GM23338 (cell line): ENCODE measurements at regions not wholly inside any gene's neighbourhood (a gene's known extent, or its start where the extent isn't known, plus 50 kb on each side); places are given as distances from the start of the nearest gene placed in this dataset.

Experiments used
- CREB1 ChIP-seq: fragments of 250-450 bp; sonication (Bioruptor Pico); IDR thresholded peaks from 2 replicates; pipeline ENCODE4 v1.5.0; 2020; ENCODE audit warnings: low read depth, mild to moderate bottlenecking, moderate library complexity
- CTCF ChIP-seq, 2 experiments: fragments of 200-600 bp in 1 of 2; sonication (generic) in 1 of 2; conservative IDR thresholded peaks; 2 replicates each; pipeline versions ENCODE4 v1.5.1 to v1.6.1; 2016 to 2017; ENCODE audit warnings: antibody characterized with exemption in 2 of 2, low read depth in 2 of 2, mild to moderate bottlenecking in 2 of 2, moderate library complexity in 1 of 2
- EZH2 ChIP-seq: fragments of 200-600 bp; sonication (generic); IDR thresholded peaks from one replicate; pipeline ENCODE4 v1.8.0; 2017; ENCODE audit warnings: antibody characterized with exemption, mild to moderate bottlenecking, low read depth; ENCODE audit not compliant: unreplicated experiment
- EZH2phosphoT487 ChIP-seq: fragments of 200-600 bp; sonication (generic); IDR thresholded peaks from one replicate; pipeline ENCODE4 v1.8.1; 2018; ENCODE audit warnings: antibody characterized with exemption; ENCODE audit not compliant: unreplicated experiment
- JUNB ChIP-seq: IDR thresholded peaks from one replicate; pipeline ENCODE4 v1.6.1; 2016; ENCODE audit warnings: antibody characterized with exemption; ENCODE audit not compliant: unreplicated experiment
- NANOG ChIP-seq: IDR thresholded peaks from 2 replicates; pipeline ENCODE4 v1.6.1; 2016; ENCODE audit warnings: antibody characterized with exemption, borderline replicate concordance
- POLR2AphosphoS5 ChIP-seq: IDR thresholded peaks from 2 replicates; pipeline ENCODE4 v1.6.1; 2016; ENCODE audit warnings: antibody characterized with exemption, low read depth
- REST ChIP-seq: IDR thresholded peaks from one replicate; pipeline ENCODE4 v1.6.1; 2018; ENCODE audit warnings: antibody characterized with exemption; ENCODE audit not compliant: unreplicated experiment
- STAT1 ChIP-seq: IDR thresholded peaks from one replicate; pipeline ENCODE4 v1.6.1; 2016; ENCODE audit warnings: antibody characterized with exemption; ENCODE audit not compliant: unreplicated experiment
- ZNF114 ChIP-seq: fragments of 250-450 bp; sonication (Bioruptor Pico); IDR thresholded peaks from 2 replicates; pipeline ENCODE4 v1.5.0; 2020; ENCODE audit warnings: mild to moderate bottlenecking, moderate library complexity
- ZNF331 ChIP-seq: fragments of 250-450 bp; sonication (Bioruptor Pico); IDR thresholded peaks from 2 replicates; pipeline ENCODE4 v1.5.0; 2020; ENCODE audit warnings: low read depth, mild to moderate bottlenecking, moderate library complexity
- TF ChIP-seq, protein P1 (sequence below): IDR thresholded peaks from 2 replicates; pipeline ENCODE4 v1.6.1; 2016; ENCODE audit warnings: antibody characterized with exemption

GRCh38 chr6:19605624-19606023 is 231.5 kb upstream of the ID4 start:
- TF ChIP-seq CTCF (conservative IDR thresholded peaks at IDR 0.05; ENCODE audit: low read depth in 2 of 2): no peak
- no peak for TF ChIP-seq EZH2
- no peak for TF ChIP-seq ZNF114 (CRISPR knock-in tag)
- no peak for TF ChIP-seq POLR2AphosphoS5
- TF ChIP-seq EZH2phosphoT487: no peak
- no peak for TF ChIP-seq REST
- no peak for TF ChIP-seq JUNB
- no peak for TF ChIP-seq NANOG
- no peak for TF ChIP-seq CREB1 (CRISPR knock-in tag)
- TF ChIP-seq STAT1: no peak
- TF ChIP-seq, protein P1, sequence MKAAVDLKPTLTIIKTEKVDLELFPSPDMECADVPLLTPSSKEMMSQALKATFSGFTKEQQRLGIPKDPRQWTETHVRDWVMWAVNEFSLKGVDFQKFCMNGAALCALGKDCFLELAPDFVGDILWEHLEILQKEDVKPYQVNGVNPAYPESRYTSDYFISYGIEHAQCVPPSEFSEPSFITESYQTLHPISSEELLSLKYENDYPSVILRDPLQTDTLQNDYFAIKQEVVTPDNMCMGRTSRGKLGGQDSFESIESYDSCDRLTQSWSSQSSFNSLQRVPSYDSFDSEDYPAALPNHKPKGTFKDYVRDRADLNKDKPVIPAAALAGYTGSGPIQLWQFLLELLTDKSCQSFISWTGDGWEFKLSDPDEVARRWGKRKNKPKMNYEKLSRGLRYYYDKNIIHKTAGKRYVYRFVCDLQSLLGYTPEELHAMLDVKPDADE: no peak
- TF ChIP-seq ZNF331 (CRISPR knock-in tag): no peak
